Activated CD8-positive, alpha-beta memory T cell treated with anti-CD3 and anti-CD28 coated beads for 4 hours (primary cell): ENCODE measurements at regions not wholly inside any gene's neighbourhood (a gene's known extent, or its start where the extent isn't known, plus 50 kb on each side); places are given as distances from the start of the nearest gene placed in this dataset.
"Not testable (repeated sequence)": the region's sequence is repeated elsewhere in the genome, so short reads cannot be mapped to it uniquely, and the experiment has no call there.

Experiments
- DNase-seq, 2 donors: peaks; one replicate each; pipeline ENCODE4 v3.0.0-alpha.2; 2020; ENCODE audit warnings: low read depth in 2 of 2

- no peak for DNase-seq
Observed at GRCh38 chr22:49005557-49005956, 822.1 kb downstream of the BRD1 start.

GRCh38 chr22:49004484-49005399, 822.9 kb downstream of the BRD1 start:
- no peak for DNase-seq

- not testable (repeated sequence) for DNase-seq
Observed at GRCh38 chr22:48997605-48998004, 830.1 kb downstream of the BRD1 start.

- DNase-seq, result no peak
Observed at GRCh38 chr22:48993655-48994054, 834.0 kb downstream of the BRD1 start.

GRCh38 chr22:48984639-48985038, 843.0 kb downstream of the BRD1 start:
- no peak for DNase-seq

- no peak for DNase-seq
Observed at GRCh38 chr22:48982321-48982905, 845.3 kb downstream of the BRD1 start.

GRCh38 chr22:48981371-48982061, 846.2 kb downstream of the BRD1 start:
- no peak for DNase-seq

- DNase-seq, result no peak
Observed at GRCh38 chr22:48980918-48981317, 846.8 kb downstream of the BRD1 start.

GRCh38 chr22:48980409-48980808, 847.3 kb downstream of the BRD1 start:
- DNase-seq, result no peak

- no peak for DNase-seq
Observed at GRCh38 chr22:48979482-48979881, 848.2 kb downstream of the BRD1 start.

- DNase-seq, result no peak
Observed at GRCh38 chr22:48976556-48977535, 850.8 kb downstream of the BRD1 start.

- no peak for DNase-seq
Observed at GRCh38 chr22:48975886-48976285, 851.8 kb downstream of the BRD1 start.

GRCh38 chr22:48975316-48975741, 852.3 kb downstream of the BRD1 start:
- no peak for DNase-seq

GRCh38 chr22:48974443-48975315, 853.0 kb downstream of the BRD1 start:
- DNase-seq, result no peak

GRCh38 chr22:48973694-48974041, 854.0 kb downstream of the BRD1 start:
- DNase-seq, result no peak

- DNase-seq, result no peak
Observed at GRCh38 chr22:48972979-48973693, 854.5 kb downstream of the BRD1 start.

GRCh38 chr22:48968201-48968959, 859.3 kb downstream of the BRD1 start:
- no peak for DNase-seq

GRCh38 chr22:48963405-48963804, 864.3 kb downstream of the BRD1 start:
- DNase-seq, result no peak

- no peak for DNase-seq
Observed at GRCh38 chr22:48961705-48962104, 866.0 kb downstream of the BRD1 start.
